ENCODE measurements at regions not wholly inside any gene's neighbourhood (a gene's known extent, or its start where the extent isn't known, plus 50 kb on each side); places are given as distances from the start of the nearest gene placed in this dataset.
A peak's percentile ranks its signal among the peaks of the same experiment; 100 is the strongest.
"Not testable (repeated sequence)": the region's sequence is repeated elsewhere in the genome, so short reads cannot be mapped to it uniquely, and the experiment has no call there.

GRCh38 chr3:20861454-20861853 lies 675.4 kb upstream of the SGO1 start:
- in situ Hi-C loops (cut with HindIII; ENCODE audit: low sequenced_read_pairs) = no loop called here
- DNase-seq (ENCODE audit: low spot score) = no peak

GRCh38 chr3:20857636-20858035 lies 671.6 kb upstream of the SGO1 start:
- DNase-seq (ENCODE audit: low spot score) = no peak
- in situ Hi-C loops (cut with HindIII; ENCODE audit: low sequenced_read_pairs) = no loop called here

- no peak for DNase-seq (ENCODE audit: low spot score)
- in situ Hi-C loops (cut with HindIII; ENCODE audit: low sequenced_read_pairs) = no loop called here
These were observed 667.9 kb upstream of the SGO1 start for GRCh38 chr3:20853890-20854289.

GRCh38 chr3:20852712-20853111 lies 666.7 kb upstream of the SGO1 start:
- in situ Hi-C loops (cut with HindIII; ENCODE audit: low sequenced_read_pairs) = no loop called here
- DNase-seq (ENCODE audit: low spot score) = no peak

GRCh38 chr3:20849975-20850374 lies 664.0 kb upstream of the SGO1 start:
- in situ Hi-C loops (cut with HindIII; ENCODE audit: low sequenced_read_pairs) = no loop called here
- DNase-seq (ENCODE audit: low spot score) = no peak

- DNase-seq (ENCODE audit: low spot score) = peak; percentile 91
- in situ Hi-C loops (cut with HindIII; ENCODE audit: low sequenced_read_pairs) = no loop called here
These were observed 660.8 kb upstream of the SGO1 start for GRCh38 chr3:20846832-20847231.

- DNase-seq (ENCODE audit: low spot score) = peak; percentile 99
- in situ Hi-C loops (cut with HindIII; ENCODE audit: low sequenced_read_pairs) = no loop called here
These were observed 660.1 kb upstream of the SGO1 start for GRCh38 chr3:20846066-20846465.

GRCh38 chr3:20844851-20845250 lies 658.8 kb upstream of the SGO1 start:
- DNase-seq (ENCODE audit: low spot score) = no peak
- in situ Hi-C loops (cut with HindIII; ENCODE audit: low sequenced_read_pairs) = no loop called here

- in situ Hi-C loops (cut with HindIII; ENCODE audit: low sequenced_read_pairs) = no loop called here
- no peak for DNase-seq (ENCODE audit: low spot score)
These were observed 656.8 kb upstream of the SGO1 start for GRCh38 chr3:20842594-20843436.

- no peak for DNase-seq (ENCODE audit: low spot score)
- in situ Hi-C loops (cut with HindIII; ENCODE audit: low sequenced_read_pairs) = no loop called here
These were observed 656.0 kb upstream of the SGO1 start for GRCh38 chr3:20842002-20842401.

- peak; percentile 70 for DNase-seq (ENCODE audit: low spot score)
- in situ Hi-C loops (cut with HindIII; ENCODE audit: low sequenced_read_pairs) = no loop called here
These were observed 651.8 kb upstream of the SGO1 start for GRCh38 chr3:20837676-20838302.

GRCh38 chr3:20836801-20837200 lies 650.8 kb upstream of the SGO1 start:
- in situ Hi-C loops (cut with HindIII; ENCODE audit: low sequenced_read_pairs) = no loop called here
- no peak for DNase-seq (ENCODE audit: low spot score)

- in situ Hi-C loops (cut with HindIII; ENCODE audit: low sequenced_read_pairs) = no loop called here
- no peak for DNase-seq (ENCODE audit: low spot score)
These were observed 647.0 kb upstream of the SGO1 start for GRCh38 chr3:20832963-20833362.

GRCh38 chr3:20822251-20822650 lies 636.2 kb upstream of the SGO1 start:
- in situ Hi-C loops (cut with HindIII; ENCODE audit: low sequenced_read_pairs) = no loop called here
- DNase-seq (ENCODE audit: low spot score) = no peak

- in situ Hi-C loops (cut with HindIII; ENCODE audit: low sequenced_read_pairs); DNase-seq (ENCODE audit: low spot score): not testable (repeated sequence)
These were observed 634.9 kb upstream of the SGO1 start for GRCh38 chr3:20820872-20821271.

GRCh38 chr3:20811631-20812030 lies 625.6 kb upstream of the SGO1 start:
- in situ Hi-C loops (cut with HindIII; ENCODE audit: low sequenced_read_pairs) = no loop called here
- DNase-seq (ENCODE audit: low spot score) = no peak

- no peak for DNase-seq (ENCODE audit: low spot score)
- in situ Hi-C loops (cut with HindIII; ENCODE audit: low sequenced_read_pairs) = no loop called here
These were observed 625.0 kb upstream of the SGO1 start for GRCh38 chr3:20811006-20811405.

GRCh38 chr3:20810555-20810954 lies 624.5 kb upstream of the SGO1 start:
- in situ Hi-C loops (cut with HindIII; ENCODE audit: low sequenced_read_pairs) = no loop called here
- DNase-seq (ENCODE audit: low spot score) = peak; percentile 23

GRCh38 chr3:20809356-20809755 lies 623.4 kb upstream of the SGO1 start:
- DNase-seq (ENCODE audit: low spot score) = no peak
- in situ Hi-C loops (cut with HindIII; ENCODE audit: low sequenced_read_pairs) = no loop called here

GRCh38 chr3:20808864-20809263 lies 622.9 kb upstream of the SGO1 start:
- DNase-seq (ENCODE audit: low spot score) = no peak
- in situ Hi-C loops (cut with HindIII; ENCODE audit: low sequenced_read_pairs) = no loop called here

- DNase-seq (ENCODE audit: low spot score) = no peak
- in situ Hi-C loops (cut with HindIII; ENCODE audit: low sequenced_read_pairs) = no loop called here
These were observed 612.7 kb upstream of the SGO1 start for GRCh38 chr3:20798666-20799065.
